Activated naive CD4-positive, alpha-beta T cell treated with anti-CD3 and anti-CD28 coated beads, Interleukin-2, amount 50 U/mL, for 72 hours (primary cell): ENCODE measurements at regions not wholly inside any gene's neighbourhood (a gene's known extent, or its start where the extent isn't known, plus 50 kb on each side); places are given as distances from the start of the nearest gene placed in this dataset.

Experiments
- ATAC-seq, 2 donors: fragments of 150-1000 bp; cut with Tn5 transposase; 2 replicates each; pipeline ENCODE4 v1.10.0; 2021; ENCODE audit warnings: mild to moderate bottlenecking in 2 of 2, moderate library complexity in 2 of 2
- DNase-seq, 2 donors: peaks; one replicate each; pipeline ENCODE4 v3.0.0; 2021 to 2022; ENCODE audit warnings: low spot score in 2 of 2
- H3K27ac Mint-ChIP-seq, 2 donors: one replicate each; pipeline ENCODE4 v1.8.0; 2022; ENCODE audit warnings: mild to moderate bottlenecking in 2 of 2, mixed read lengths in 2 of 2
- H3K36me3 Mint-ChIP-seq, 2 donors: one replicate each; pipeline ENCODE4 v1.8.0; 2022; ENCODE audit warnings: mixed read lengths in 2 of 2
- H3K9me3 Mint-ChIP-seq, 2 donors: one replicate each; pipeline ENCODE4 v1.8.0; 2022; ENCODE audit warnings: mixed read lengths in 2 of 2

GRCh38 chr16:35523991-35524390, 2064.6 kb downstream of the TP53TG3F start:
- H3K27ac Mint-ChIP-seq = no peak overlapping the region
- H3K36me3 Mint-ChIP-seq = peaks cover 7 to 16% of the 10 kb centered on the region in 2 donors
- DNase-seq = no peak
- H3K9me3 Mint-ChIP-seq = peaks cover 18 to 36% of the 10 kb centered on the region in 2 donors
- ATAC-seq = no peak

- peaks cover 7 to 16% of the 10 kb centered on the region in 2 donors for H3K36me3 Mint-ChIP-seq
- ATAC-seq (no peak), DNase-seq (no peak)
- H3K9me3 Mint-ChIP-seq = peaks cover 24 to 35% of the 10 kb centered on the region in 2 donors
- H3K27ac Mint-ChIP-seq = no peak overlapping the region
Observed at GRCh38 chr16:35525979-35526590, 2066.7 kb downstream of the TP53TG3F start.

- Mint-ChIP-seq H3K36me3 (peaks cover 12 to 16% of the 10 kb centered on the region in 2 donors), H3K9me3 (peaks cover 22 to 25% of the 10 kb centered on the region in 2 donors), H3K27ac (no peak overlapping the region)
- ATAC-seq = no peak
- no peak for DNase-seq
Observed at GRCh38 chr16:35532576-35532975, 2073.2 kb downstream of the TP53TG3F start.

- ATAC-seq = no peak
- Mint-ChIP-seq H3K36me3 (peaks cover 10 to 12% of the 10 kb centered on the region in 2 donors), H3K9me3 (peaks cover 18 to 22% of the 10 kb centered on the region in 2 donors), H3K27ac (peak overlapping the region in 1 of 2 donors; percentile 72)
- no peak for DNase-seq
Observed at GRCh38 chr16:35533683-35534082, 2074.3 kb downstream of the TP53TG3F start.

- Mint-ChIP-seq H3K36me3 (no peaks in the 10 kb centered on the region), H3K27ac (no peak overlapping the region), H3K9me3 (peaks cover 18 to 22% of the 10 kb centered on the region in 2 donors)
- ATAC-seq (no peak), DNase-seq (no peak)
Observed at GRCh38 chr16:35543486-35543885, 2084.1 kb downstream of the TP53TG3F start.

GRCh38 chr16:35552763-35553162, 2093.4 kb downstream of the TP53TG3F start:
- Mint-ChIP-seq H3K27ac (no peak overlapping the region), H3K9me3 (peaks cover 16 to 27% of the 10 kb centered on the region in 2 donors), H3K36me3 (peaks cover 6% of the 10 kb centered on the region in 2 donors)
- ATAC-seq (no peak), DNase-seq (no peak)

GRCh38 chr16:35557731-35558130, 2098.3 kb downstream of the TP53TG3F start:
- no peak for DNase-seq
- Mint-ChIP-seq H3K36me3 (peaks cover 6 to 17% of the 10 kb centered on the region in 2 donors), H3K27ac (no peak overlapping the region), H3K9me3 (peaks cover 20 to 34% of the 10 kb centered on the region in 2 donors)
- ATAC-seq = no peak

GRCh38 chr16:35559911-35560636, 2100.7 kb downstream of the TP53TG3F start:
- ATAC-seq (no peak), DNase-seq (no peak)
- Mint-ChIP-seq H3K9me3 (peaks cover 21 to 37% of the 10 kb centered on the region in 2 donors), H3K27ac (no peak overlapping the region), H3K36me3 (peaks cover 0 to 11% of the 10 kb centered on the region in 2 donors)

GRCh38 chr16:35560637-35560984, 2101.2 kb downstream of the TP53TG3F start:
- no peak for DNase-seq
- H3K9me3 Mint-ChIP-seq = peaks cover 26 to 42% of the 10 kb centered on the region in 2 donors
- peaks cover 0 to 11% of the 10 kb centered on the region in 2 donors for H3K36me3 Mint-ChIP-seq
- H3K27ac Mint-ChIP-seq = no peak overlapping the region
- ATAC-seq = no peak

GRCh38 chr16:35561346-35561745, 2101.9 kb downstream of the TP53TG3F start:
- H3K9me3 Mint-ChIP-seq = peaks cover 28 to 37% of the 10 kb centered on the region in 2 donors
- H3K27ac Mint-ChIP-seq = no peak overlapping the region
- ATAC-seq (no peak), DNase-seq (no peak)
- peaks cover 0 to 11% of the 10 kb centered on the region in 2 donors for H3K36me3 Mint-ChIP-seq

- peaks cover 31 to 44% of the 10 kb centered on the region in 2 donors for H3K9me3 Mint-ChIP-seq
- no peak for ATAC-seq
- DNase-seq = no peak
- peaks cover 0 to 11% of the 10 kb centered on the region in 2 donors for H3K36me3 Mint-ChIP-seq
- H3K27ac Mint-ChIP-seq = no peak overlapping the region
Observed at GRCh38 chr16:35562471-35562870, 2103.1 kb downstream of the TP53TG3F start.

GRCh38 chr16:35562919-35563318, 2103.5 kb downstream of the TP53TG3F start:
- H3K36me3 Mint-ChIP-seq = peaks cover 0 to 11% of the 10 kb centered on the region in 2 donors
- ATAC-seq (no peak), DNase-seq (no peak)
- H3K9me3 Mint-ChIP-seq = peaks cover 33 to 46% of the 10 kb centered on the region in 2 donors
- no peak overlapping the region for H3K27ac Mint-ChIP-seq

GRCh38 chr16:35564148-35564547, 2104.7 kb downstream of the TP53TG3F start:
- DNase-seq (no peak), ATAC-seq (no peak)
- H3K27ac Mint-ChIP-seq = no peak overlapping the region
- peaks cover 0 to 11% of the 10 kb centered on the region in 2 donors for H3K36me3 Mint-ChIP-seq
- peaks cover 32 to 44% of the 10 kb centered on the region in 2 donors for H3K9me3 Mint-ChIP-seq

GRCh38 chr16:35564889-35565288, 2105.5 kb downstream of the TP53TG3F start:
- peaks cover 27 to 42% of the 10 kb centered on the region in 2 donors for H3K9me3 Mint-ChIP-seq

GRCh38 chr16:35565626-35566025, 2106.2 kb downstream of the TP53TG3F start:
- peaks cover 0 to 9% of the 10 kb centered on the region in 2 donors for H3K36me3 Mint-ChIP-seq
- ATAC-seq = no peak
- H3K27ac Mint-ChIP-seq = no peak overlapping the region
- no peak for DNase-seq
- H3K9me3 Mint-ChIP-seq = peaks cover 28 to 49% of the 10 kb centered on the region in 2 donors

More at GRCh38 chr16:35564889-35565288, 2105.5 kb downstream of the TP53TG3F start:
- Mint-ChIP-seq H3K27ac (no peak overlapping the region), H3K36me3 (peaks cover 0 to 9% of the 10 kb centered on the region in 2 donors)
- no peak for ATAC-seq
- no peak for DNase-seq

- Mint-ChIP-seq H3K9me3 (peaks cover 30 to 54% of the 10 kb centered on the region in 2 donors), H3K27ac (no peak overlapping the region), H3K36me3 (peaks cover 12 to 16% of the 10 kb centered on the region in 2 donors)
- no peak for DNase-seq
- no peak for ATAC-seq
Observed at GRCh38 chr16:35569413-35569812, 2110.0 kb downstream of the TP53TG3F start.

GRCh38 chr16:35570946-35571345, 2111.5 kb downstream of the TP53TG3F start:
- ATAC-seq (no peak), DNase-seq (no peak)
- peaks cover 16 to 18% of the 10 kb centered on the region in 2 donors for H3K36me3 Mint-ChIP-seq
- H3K27ac Mint-ChIP-seq = no peak overlapping the region
- peaks cover 24 to 47% of the 10 kb centered on the region in 2 donors for H3K9me3 Mint-ChIP-seq
